ENCODE measurements at regions not wholly inside any gene's neighbourhood (a gene's known extent, or its start where the extent isn't known, plus 50 kb on each side); places are given as distances from the start of the nearest gene placed in this dataset.

- Histone ChIP-seq H2AFZ (ENCODE audit: low read depth, low read length) (no peak overlapping the region), H3K36me3 (ENCODE audit: insufficient read depth, low read length) (no peaks in the 10 kb centered on the region), H3K27me3 (ENCODE audit: insufficient read depth, low read depth, low read length) (no peaks in the 10 kb centered on the region), H3F3A (ENCODE audit: insufficient read depth, low read length, poor library complexity, severe bottlenecking) (no peaks in the 10 kb centered on the region), H3K27ac (ENCODE audit: low read length) (no peak overlapping the region), H3K79me2 (replicated peaks; ENCODE audit: insufficient read depth, low read length) (no peaks in the 10 kb centered on the region), H4K20me1 (ENCODE audit: insufficient read depth) (no peaks in the 10 kb centered on the region), H3K9ac (ENCODE audit: low read length) (no peak overlapping the region), H3K9me2 (ENCODE audit: insufficient read depth, low read length) (no peaks in the 10 kb centered on the region), H3K4me2 (ENCODE audit: low read length) (no peak overlapping the region), H3K9me3 (ENCODE audit: low read length) (no peaks in the 10 kb centered on the region), H3K4me3 (ENCODE audit: low read length) (no peak overlapping the region)
- TF ChIP-seq TAF1 (IDR thresholded peaks at IDR 0.05; ENCODE audit: low read depth), result no peak
- no peak for TF ChIP-seq MXI1 (conservative IDR thresholded peaks at IDR 0.05; ENCODE audit: poor library complexity, severe bottlenecking)
- no peak for TF ChIP-seq SMC3 (conservative IDR thresholded peaks at IDR 0.05; ENCODE audit: poor library complexity)
- TF ChIP-seq REST (IDR thresholded peaks at IDR 0.05; ENCODE audit: borderline replicate concordance), result no peak
- no peak for TF ChIP-seq RAD21 (conservative IDR thresholded peaks at IDR 0.05)
- TF ChIP-seq POLR2AphosphoS5 (IDR thresholded peaks at IDR 0.05), result no peak
- TF ChIP-seq EZH2 (IDR thresholded peaks at IDR 0.05; ENCODE audit: borderline replicate concordance, insufficient read depth, low read length, poor library complexity, severe bottlenecking), result no peak
- TF ChIP-seq EP300 (conservative IDR thresholded peaks at IDR 0.05; ENCODE audit: poor library complexity, severe bottlenecking), result no peak
- no peak for TF ChIP-seq CTCF (IDR thresholded peaks at IDR 0.05; ENCODE audit: poor library complexity, severe bottlenecking)
These were observed 85.9 kb downstream of the SOX1 start for GRCh38 chr13:112152846-112153245.

- H3K4me3 ChIP-seq (ENCODE audit: low read length), result no peak overlapping the region
- no peaks in the 10 kb centered on the region for H4K20me1 ChIP-seq (ENCODE audit: insufficient read depth)
- H3K79me2 ChIP-seq (replicated peaks; ENCODE audit: insufficient read depth, low read length), result no peaks in the 10 kb centered on the region
- no peak overlapping the region for H3K27ac ChIP-seq (ENCODE audit: low read length)
- H3K9me2 ChIP-seq (ENCODE audit: insufficient read depth, low read length), result no peaks in the 10 kb centered on the region
- H2AFZ ChIP-seq (ENCODE audit: low read depth, low read length), result no peak overlapping the region
- no peak overlapping the region for H3K4me2 ChIP-seq (ENCODE audit: low read length)
- no peaks in the 10 kb centered on the region for H3F3A ChIP-seq (ENCODE audit: insufficient read depth, low read length, poor library complexity, severe bottlenecking)
- H3K36me3 ChIP-seq (ENCODE audit: insufficient read depth, low read length), result no peaks in the 10 kb centered on the region
- no peaks in the 10 kb centered on the region for H3K27me3 ChIP-seq (ENCODE audit: insufficient read depth, low read depth, low read length)
- no peak overlapping the region for H3K9ac ChIP-seq (ENCODE audit: low read length)
- TF ChIP-seq RAD21 (conservative IDR thresholded peaks at IDR 0.05) (no peak), TAF1 (IDR thresholded peaks at IDR 0.05; ENCODE audit: low read depth) (no peak), CTCF (IDR thresholded peaks at IDR 0.05; ENCODE audit: poor library complexity, severe bottlenecking) (no peak), POLR2AphosphoS5 (IDR thresholded peaks at IDR 0.05) (no peak), REST (IDR thresholded peaks at IDR 0.05; ENCODE audit: borderline replicate concordance) (no peak), EZH2 (IDR thresholded peaks at IDR 0.05; ENCODE audit: borderline replicate concordance, insufficient read depth, low read length, poor library complexity, severe bottlenecking) (no peak), MXI1 (conservative IDR thresholded peaks at IDR 0.05; ENCODE audit: poor library complexity, severe bottlenecking) (no peak), SMC3 (conservative IDR thresholded peaks at IDR 0.05; ENCODE audit: poor library complexity) (no peak), EP300 (conservative IDR thresholded peaks at IDR 0.05; ENCODE audit: poor library complexity, severe bottlenecking) (no peak)
- H3K9me3 ChIP-seq (ENCODE audit: low read length), result no peaks in the 10 kb centered on the region
These were observed 86.4 kb downstream of the SOX1 start for GRCh38 chr13:112153364-112153763.

Measured in neural cell (in vitro differentiated cells).